Gastrocnemius medialis (tissue), 4 donors: ENCODE measurements at regions not wholly inside any gene's neighbourhood (a gene's known extent, or its start where the extent isn't known, plus 50 kb on each side); places are given as distances from the start of the nearest gene placed in this dataset.

Experiments used
- POLR2A ChIP-seq, 2 donors: fragments of 450-650 bp; IDR thresholded peaks; one replicate each; pipeline ENCODE4 v1.6.1; 2017; ENCODE audit warnings: antibody characterized with exemption in 2 of 2, mild to moderate bottlenecking in 2 of 2, moderate library complexity in 2 of 2
- TF ChIP-seq, protein P1 (sequence below), 5 experiments: fragments of 450-650 bp in 3 of 5; fragments of 200-600 bp in 2 of 5; sonication (generic) in 2 of 5; IDR thresholded peaks in 4 of 5; conservative IDR thresholded peaks in 1 of 5; 1 replicate in 4 of 5; 2 replicates in 1 of 5; pipeline ENCODE4 v1.5.1; 2016 to 2019; ENCODE audit warnings: antibody characterized with exemption in 5 of 5, mild to moderate bottlenecking in 3 of 5, moderate library complexity in 3 of 5

- TF ChIP-seq, protein P1, sequence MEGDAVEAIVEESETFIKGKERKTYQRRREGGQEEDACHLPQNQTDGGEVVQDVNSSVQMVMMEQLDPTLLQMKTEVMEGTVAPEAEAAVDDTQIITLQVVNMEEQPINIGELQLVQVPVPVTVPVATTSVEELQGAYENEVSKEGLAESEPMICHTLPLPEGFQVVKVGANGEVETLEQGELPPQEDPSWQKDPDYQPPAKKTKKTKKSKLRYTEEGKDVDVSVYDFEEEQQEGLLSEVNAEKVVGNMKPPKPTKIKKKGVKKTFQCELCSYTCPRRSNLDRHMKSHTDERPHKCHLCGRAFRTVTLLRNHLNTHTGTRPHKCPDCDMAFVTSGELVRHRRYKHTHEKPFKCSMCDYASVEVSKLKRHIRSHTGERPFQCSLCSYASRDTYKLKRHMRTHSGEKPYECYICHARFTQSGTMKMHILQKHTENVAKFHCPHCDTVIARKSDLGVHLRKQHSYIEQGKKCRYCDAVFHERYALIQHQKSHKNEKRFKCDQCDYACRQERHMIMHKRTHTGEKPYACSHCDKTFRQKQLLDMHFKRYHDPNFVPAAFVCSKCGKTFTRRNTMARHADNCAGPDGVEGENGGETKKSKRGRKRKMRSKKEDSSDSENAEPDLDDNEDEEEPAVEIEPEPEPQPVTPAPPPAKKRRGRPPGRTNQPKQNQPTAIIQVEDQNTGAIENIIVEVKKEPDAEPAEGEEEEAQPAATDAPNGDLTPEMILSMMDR (IDR thresholded peaks at IDR 0.05 in 4 of 5, conservative IDR thresholded peaks at IDR 0.05 in 1 of 5): no peak
- no peak for TF ChIP-seq POLR2A (IDR thresholded peaks at IDR 0.05)
Measured at GRCh38 chr13:33997574-33997973, 179.6 kb downstream of the RFC3 start.
